Activated naive CD8-positive, alpha-beta T cell treated with anti-CD3 and anti-CD28 coated beads for 36 hours (primary cell): ENCODE measurements at regions not wholly inside any gene's neighbourhood (a gene's known extent, or its start where the extent isn't known, plus 50 kb on each side); places are given as distances from the start of the nearest gene placed in this dataset.
A peak's percentile ranks its signal among the peaks of the same experiment; 100 is the strongest.
"Not testable (repeated sequence)": the region's sequence is repeated elsewhere in the genome, so short reads cannot be mapped to it uniquely, and the experiment has no call there.

Experiments used
- DNase-seq: peaks from one replicate; pipeline ENCODE4 v3.0.0; 2021
- H3K27ac Mint-ChIP-seq: one replicate; pipeline ENCODE4 v1.8.0; 2022; ENCODE audit warnings: mild to moderate bottlenecking, moderate library complexity, mixed read lengths
- H3K27me3 Mint-ChIP-seq: one replicate; pipeline ENCODE4 v1.8.0; 2022; ENCODE audit warnings: mild to moderate bottlenecking, mixed read lengths
- H3K36me3 Mint-ChIP-seq: one replicate; pipeline ENCODE4 v1.8.0; 2021; ENCODE audit warnings: mild to moderate bottlenecking, mixed read lengths
- H3K4me1 Mint-ChIP-seq: one replicate; pipeline ENCODE4 v1.8.0; 2021; ENCODE audit warnings: mixed read lengths
- H3K4me3 Mint-ChIP-seq: one replicate; pipeline ENCODE4 v1.8.0; 2022; ENCODE audit warnings: mild to moderate bottlenecking, moderate library complexity, mixed read lengths
- H3K9me3 Mint-ChIP-seq: one replicate; pipeline ENCODE4 v1.8.0; 2022; ENCODE audit warnings: mixed read lengths

DNA sequence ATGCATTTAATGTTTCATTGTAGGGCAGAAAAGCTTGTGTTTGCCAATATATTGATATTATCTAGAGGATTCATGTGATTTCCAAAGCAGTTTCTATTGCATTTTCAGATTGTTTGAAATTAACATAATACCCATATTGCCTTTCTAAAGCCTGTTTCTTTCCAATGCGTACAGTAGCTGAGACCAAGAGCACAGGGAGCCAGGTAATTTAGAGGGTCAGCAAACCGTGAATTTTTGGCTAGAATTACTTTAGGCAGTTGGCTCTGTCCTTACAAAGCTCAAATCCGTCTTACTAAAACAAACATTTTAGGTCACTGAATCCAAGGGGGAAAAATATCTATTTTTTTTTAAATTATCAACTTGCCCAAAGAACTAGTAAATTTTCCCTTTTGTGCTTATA lies 604.9 kb upstream of the ADARB2 start:
- peaks cover 11% of the 10 kb centered on the region for H3K27me3 Mint-ChIP-seq
- no peaks in the 10 kb centered on the region for H3K4me1 Mint-ChIP-seq
- H3K9me3 Mint-ChIP-seq: no peaks in the 10 kb centered on the region
- no peak overlapping the region for H3K27ac Mint-ChIP-seq
- H3K4me3 Mint-ChIP-seq: no peak overlapping the region
- no peak for DNase-seq
- H3K36me3 Mint-ChIP-seq: no peaks in the 10 kb centered on the region

DNA sequence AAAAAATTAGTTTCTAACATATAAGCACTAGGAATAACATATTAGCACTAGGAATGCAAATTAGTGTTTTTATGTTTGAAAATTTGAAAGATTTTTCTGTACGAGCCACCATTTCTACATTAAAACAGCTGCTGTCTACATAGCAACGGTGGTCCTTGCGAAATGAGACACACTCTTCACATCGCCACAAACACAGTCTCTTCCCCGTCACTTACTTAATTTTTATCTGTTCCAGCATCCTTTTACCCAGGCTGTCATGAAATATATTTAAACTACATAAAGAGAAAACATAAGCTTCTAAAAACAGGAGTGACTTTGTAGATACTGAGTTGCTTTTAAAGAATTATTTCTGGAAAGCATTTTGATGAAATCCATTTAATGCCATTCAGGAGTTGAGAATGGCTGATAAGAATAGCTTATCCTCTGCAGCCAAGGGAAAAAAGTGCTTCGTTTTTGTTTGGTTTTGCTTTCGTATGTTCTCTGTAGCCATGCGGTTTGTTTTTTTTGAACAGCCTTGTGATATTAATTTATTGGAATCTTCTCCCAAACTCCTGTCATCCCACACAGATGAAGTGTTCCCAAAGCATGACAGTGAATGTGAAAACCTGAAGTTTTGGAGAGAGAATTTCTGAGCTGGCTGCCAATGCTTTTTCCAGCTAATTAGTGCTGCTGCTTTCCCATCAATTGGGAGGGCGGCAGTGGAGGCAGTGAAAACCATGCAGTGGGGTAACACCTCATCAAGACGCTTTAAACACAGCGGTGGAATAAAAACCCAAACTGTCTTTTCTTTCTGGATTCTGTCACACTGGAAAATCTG lies 603.7 kb upstream of the ADARB2 start:
- H3K4me1 Mint-ChIP-seq: no peaks in the 10 kb centered on the region
- no peaks in the 10 kb centered on the region for H3K36me3 Mint-ChIP-seq
- no peak overlapping the region for H3K4me3 Mint-ChIP-seq
- no peaks in the 10 kb centered on the region for H3K9me3 Mint-ChIP-seq
- no peak for DNase-seq
- no peak overlapping the region for H3K27ac Mint-ChIP-seq
- H3K27me3 Mint-ChIP-seq: peaks cover 11% of the 10 kb centered on the region

DNA sequence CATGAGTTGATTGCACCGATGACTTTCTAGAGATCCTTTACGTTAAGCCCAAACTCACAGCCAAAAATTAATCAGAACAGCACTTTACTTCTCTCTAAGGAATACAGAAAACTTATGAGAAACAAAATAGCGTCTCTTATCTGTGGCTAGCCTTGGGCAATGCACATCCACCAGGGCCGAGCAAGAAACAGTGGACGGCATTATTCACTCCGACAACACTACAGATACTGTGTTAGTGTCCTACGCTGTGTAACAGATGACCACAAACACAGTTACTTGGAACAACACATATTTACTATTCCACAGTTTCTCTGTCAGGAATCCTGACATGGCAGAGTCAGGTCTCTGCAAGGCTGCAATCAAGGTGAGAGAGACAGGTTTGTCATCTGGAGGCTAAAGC lies 598.3 kb upstream of the ADARB2 start:
- Mint-ChIP-seq H3K27ac (no peak overlapping the region), H3K4me3 (no peak overlapping the region), H3K4me1 (no peaks in the 10 kb centered on the region), H3K36me3 (no peaks in the 10 kb centered on the region), H3K27me3 (no peaks in the 10 kb centered on the region), H3K9me3 (peaks cover 3% of the 10 kb centered on the region)
- DNase-seq: no peak

DNA sequence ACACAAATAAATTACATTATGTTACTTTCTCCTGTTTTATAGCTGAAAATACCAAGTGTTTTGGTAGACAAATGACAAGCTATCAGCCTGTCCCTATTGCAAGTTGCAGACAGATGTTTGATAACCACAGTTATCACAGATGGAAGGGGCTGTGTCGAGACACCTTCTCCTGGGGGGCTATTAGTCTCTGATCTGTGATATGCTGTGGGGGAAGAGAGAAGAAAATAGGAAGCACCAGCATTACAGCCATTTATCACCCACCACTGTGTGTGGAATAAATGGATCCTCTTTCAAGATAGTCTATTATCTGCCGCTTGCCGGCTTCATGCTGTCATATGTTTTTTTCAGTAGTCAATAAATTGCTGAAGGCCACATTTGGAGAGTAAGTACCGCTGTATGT lies 597.2 kb upstream of the ADARB2 start:
- Mint-ChIP-seq H3K36me3 (no peaks in the 10 kb centered on the region), H3K4me1 (no peaks in the 10 kb centered on the region), H3K4me3 (no peak overlapping the region), H3K27me3 (no peaks in the 10 kb centered on the region), H3K27ac (no peak overlapping the region), H3K9me3 (peaks cover 3% of the 10 kb centered on the region)
- no peak for DNase-seq

DNA sequence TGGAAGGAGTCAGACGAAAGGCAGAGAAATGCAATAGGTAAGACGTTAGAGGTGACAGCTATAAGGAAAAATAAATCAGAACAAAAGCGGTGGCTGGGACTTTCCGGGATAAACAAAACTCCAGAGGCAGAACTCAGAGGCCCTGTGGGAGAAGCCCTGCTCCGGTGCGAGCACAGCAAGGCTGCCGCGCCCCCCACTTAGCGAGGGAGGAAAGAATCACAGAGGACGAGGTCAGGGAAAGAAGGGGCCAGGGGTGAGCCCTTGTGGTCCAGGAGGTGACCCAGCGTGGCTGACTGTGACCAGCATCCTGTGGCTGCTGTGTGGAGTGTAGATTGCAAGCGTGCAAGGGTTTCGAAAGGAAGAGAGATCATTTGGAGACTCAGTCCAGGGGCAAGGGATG lies 591.8 kb upstream of the ADARB2 start:
- Mint-ChIP-seq H3K4me3 (no peak overlapping the region), H3K27ac (no peak overlapping the region), H3K36me3 (no peaks in the 10 kb centered on the region), H3K4me1 (no peaks in the 10 kb centered on the region), H3K9me3 (peaks cover 3% of the 10 kb centered on the region), H3K27me3 (no peaks in the 10 kb centered on the region)
- no peak for DNase-seq

DNA sequence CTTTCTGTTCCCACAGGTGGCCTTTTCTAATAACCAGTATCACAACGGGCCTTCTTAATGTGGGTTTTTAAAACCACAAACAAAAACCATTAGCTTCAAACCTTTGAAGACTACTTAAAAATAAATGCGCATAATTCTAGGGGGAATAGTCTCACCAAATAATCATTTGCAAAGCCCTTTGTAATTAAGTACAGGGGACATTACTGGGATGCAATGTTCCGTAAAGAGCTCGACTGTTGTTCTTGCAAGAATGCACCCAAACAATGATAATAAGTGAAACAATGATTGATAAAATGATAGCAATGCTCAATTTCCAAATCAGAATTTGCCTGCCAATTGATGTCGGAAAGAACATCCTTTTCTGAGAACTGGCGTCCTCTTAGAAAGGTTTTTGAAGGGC lies 589.1 kb upstream of the ADARB2 start:
- Mint-ChIP-seq H3K4me1 (no peaks in the 10 kb centered on the region), H3K27ac (no peak overlapping the region), H3K9me3 (peaks cover 3% of the 10 kb centered on the region), H3K4me3 (no peak overlapping the region), H3K27me3 (no peaks in the 10 kb centered on the region), H3K36me3 (no peaks in the 10 kb centered on the region)
- DNase-seq: no peak

DNA sequence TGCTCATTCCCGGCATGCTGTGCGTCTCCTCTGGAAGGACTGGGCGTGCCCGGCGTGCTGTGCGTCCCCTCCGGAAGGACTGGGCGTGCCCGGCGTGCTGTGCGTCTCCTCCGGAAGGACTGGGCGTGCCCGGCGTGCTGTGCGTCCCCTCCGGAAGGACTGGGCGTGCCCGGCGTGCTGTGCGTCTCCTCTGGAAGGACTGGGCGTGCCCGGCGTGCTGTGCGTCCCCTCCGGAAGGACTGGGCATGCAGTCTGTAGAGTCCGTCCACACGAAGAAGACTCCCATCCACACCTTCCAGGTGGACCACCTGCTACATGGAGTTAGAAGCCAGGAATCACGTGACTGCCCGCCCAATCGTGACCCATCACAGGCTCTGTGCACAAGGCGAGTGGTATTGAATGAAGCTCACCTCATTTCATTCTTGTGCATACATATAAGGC lies 577.7 kb upstream of the ADARB2 start:
- H3K4me3 Mint-ChIP-seq, H3K4me1 Mint-ChIP-seq, DNase-seq, H3K27me3 Mint-ChIP-seq, H3K36me3 Mint-ChIP-seq, H3K27ac Mint-ChIP-seq, H3K9me3 Mint-ChIP-seq: not testable (repeated sequence)

DNA sequence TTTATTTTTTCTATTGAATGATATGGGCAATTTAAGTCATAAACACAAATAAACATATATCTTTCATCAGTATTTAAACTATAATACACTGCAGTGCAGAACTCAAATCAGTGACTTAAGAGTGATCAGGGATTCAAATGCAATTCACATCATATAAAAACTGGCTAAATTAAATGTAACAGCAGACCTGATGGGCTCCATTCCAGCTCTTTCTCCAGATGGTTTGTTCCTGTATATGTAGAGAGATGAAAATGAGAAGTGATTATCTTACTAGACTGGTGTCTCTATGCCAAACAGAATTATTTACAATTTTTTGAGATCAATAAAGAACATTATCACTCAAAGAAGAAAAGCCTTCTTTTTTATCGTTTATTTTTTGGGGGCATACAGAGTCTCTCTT lies 568.8 kb upstream of the ADARB2 start:
- H3K9me3 Mint-ChIP-seq: no peaks in the 10 kb centered on the region
- no peak overlapping the region for H3K27ac Mint-ChIP-seq
- no peaks in the 10 kb centered on the region for H3K4me1 Mint-ChIP-seq
- no peaks in the 10 kb centered on the region for H3K36me3 Mint-ChIP-seq
- peaks cover 7% of the 10 kb centered on the region for H3K27me3 Mint-ChIP-seq
- H3K4me3 Mint-ChIP-seq: no peak overlapping the region
- DNase-seq: no peak

DNA sequence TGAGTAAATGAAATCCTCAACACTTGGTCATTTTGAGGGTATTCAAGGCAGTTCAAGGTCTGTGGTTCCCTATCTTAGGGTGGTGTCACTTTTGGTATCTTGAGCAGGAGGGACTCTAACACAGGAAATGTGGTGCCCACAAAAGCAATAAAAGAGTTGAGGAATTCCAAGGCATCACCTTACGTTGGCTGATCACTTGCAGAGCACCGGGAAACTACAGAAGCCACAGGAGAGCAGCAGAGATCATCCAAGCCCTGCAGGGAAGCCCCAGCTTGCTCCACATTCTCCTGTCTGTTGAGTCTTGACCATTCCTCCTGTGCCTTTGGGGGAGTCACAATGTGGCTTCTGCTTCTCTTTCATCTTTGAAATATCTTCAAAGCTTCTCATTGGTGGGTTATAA lies 565.8 kb upstream of the ADARB2 start:
- no peaks in the 10 kb centered on the region for H3K4me1 Mint-ChIP-seq
- H3K4me3 Mint-ChIP-seq: no peak overlapping the region
- no peak for DNase-seq
- no peak overlapping the region for H3K27ac Mint-ChIP-seq
- H3K9me3 Mint-ChIP-seq: no peaks in the 10 kb centered on the region
- no peaks in the 10 kb centered on the region for H3K36me3 Mint-ChIP-seq
- no peaks in the 10 kb centered on the region for H3K27me3 Mint-ChIP-seq

DNA sequence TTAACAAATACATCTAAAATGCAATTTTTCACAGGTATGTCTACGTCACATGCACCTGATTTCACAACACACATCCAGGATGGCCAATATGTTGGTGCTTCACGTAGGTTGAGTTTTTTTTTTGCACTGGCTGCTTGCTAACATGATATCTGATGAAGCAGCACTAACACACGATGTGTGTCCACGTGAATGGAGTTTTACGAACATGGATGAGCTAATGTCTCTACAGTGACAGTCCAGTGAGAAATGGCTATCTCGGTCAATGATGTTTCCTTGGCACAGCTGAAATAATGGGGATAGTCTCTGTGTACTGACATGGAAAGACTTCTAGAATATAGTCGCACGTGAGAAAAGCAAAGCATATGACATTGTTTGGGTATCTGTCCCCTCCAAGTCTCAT lies 563.9 kb upstream of the ADARB2 start:
- no peaks in the 10 kb centered on the region for H3K9me3 Mint-ChIP-seq
- no peaks in the 10 kb centered on the region for H3K4me1 Mint-ChIP-seq
- H3K4me3 Mint-ChIP-seq: no peak overlapping the region
- DNase-seq: no peak
- no peaks in the 10 kb centered on the region for H3K36me3 Mint-ChIP-seq
- H3K27me3 Mint-ChIP-seq: no peaks in the 10 kb centered on the region
- no peak overlapping the region for H3K27ac Mint-ChIP-seq

DNA sequence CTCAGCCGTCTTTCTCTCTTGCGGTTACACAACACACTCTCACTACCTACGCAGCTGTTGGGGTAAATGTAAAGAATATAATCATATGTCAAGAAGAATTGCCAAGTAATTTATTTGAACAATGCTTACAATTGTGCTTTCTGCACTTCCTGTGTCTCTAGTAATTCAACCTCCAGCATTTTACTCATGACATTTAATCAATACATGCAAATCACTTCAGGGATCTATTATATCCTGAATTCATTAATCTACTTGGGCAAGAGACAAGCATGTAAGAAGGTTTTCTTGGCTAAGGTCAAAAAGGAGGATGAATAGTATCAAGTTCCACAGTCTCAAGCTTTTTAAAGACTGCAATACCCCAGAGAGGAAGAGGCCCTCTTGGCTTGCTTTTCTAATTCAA lies 562.9 kb upstream of the ADARB2 start:
- Mint-ChIP-seq H3K36me3 (no peaks in the 10 kb centered on the region), H3K27ac (no peak overlapping the region), H3K4me3 (no peak overlapping the region), H3K27me3 (no peaks in the 10 kb centered on the region), H3K9me3 (no peaks in the 10 kb centered on the region), H3K4me1 (no peaks in the 10 kb centered on the region)
- DNase-seq: no peak

DNA sequence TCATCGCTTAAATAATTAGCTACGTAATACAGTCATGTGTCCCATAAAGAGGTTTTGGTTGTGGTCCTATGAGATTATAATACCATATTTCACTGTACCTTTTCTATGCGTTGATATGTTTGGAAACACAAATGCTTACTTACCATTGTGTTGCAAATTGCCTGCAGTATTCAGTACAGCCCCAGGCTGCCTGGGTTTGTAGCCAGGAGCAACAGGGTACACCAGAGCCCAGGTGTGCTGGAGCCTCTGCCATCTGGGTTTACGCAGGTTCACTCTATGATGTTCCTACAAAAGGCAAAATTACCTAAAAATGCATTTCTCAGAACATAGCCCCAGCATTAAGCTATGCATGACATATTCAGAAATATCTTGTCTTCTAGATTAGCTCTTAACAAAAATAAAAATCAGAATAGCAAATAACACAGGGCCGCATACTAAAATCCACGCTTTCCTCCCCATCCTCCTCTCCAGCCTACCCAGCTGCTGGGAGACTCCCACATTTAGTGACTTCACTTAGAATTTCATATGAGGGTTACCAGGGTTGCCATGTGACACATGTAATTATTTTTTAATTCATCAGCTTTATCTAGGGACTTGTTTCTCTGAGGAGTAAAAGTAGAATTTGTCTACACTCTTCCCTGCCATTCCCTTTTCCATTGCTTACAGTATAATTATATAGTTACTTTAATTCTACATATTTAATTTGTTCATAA lies 559.0 kb upstream of the ADARB2 start:
- Mint-ChIP-seq H3K27ac (no peak overlapping the region), H3K36me3 (no peaks in the 10 kb centered on the region), H3K27me3 (no peaks in the 10 kb centered on the region), H3K4me3 (no peak overlapping the region), H3K9me3 (no peaks in the 10 kb centered on the region), H3K4me1 (no peaks in the 10 kb centered on the region)
- DNase-seq: no peak

DNA sequence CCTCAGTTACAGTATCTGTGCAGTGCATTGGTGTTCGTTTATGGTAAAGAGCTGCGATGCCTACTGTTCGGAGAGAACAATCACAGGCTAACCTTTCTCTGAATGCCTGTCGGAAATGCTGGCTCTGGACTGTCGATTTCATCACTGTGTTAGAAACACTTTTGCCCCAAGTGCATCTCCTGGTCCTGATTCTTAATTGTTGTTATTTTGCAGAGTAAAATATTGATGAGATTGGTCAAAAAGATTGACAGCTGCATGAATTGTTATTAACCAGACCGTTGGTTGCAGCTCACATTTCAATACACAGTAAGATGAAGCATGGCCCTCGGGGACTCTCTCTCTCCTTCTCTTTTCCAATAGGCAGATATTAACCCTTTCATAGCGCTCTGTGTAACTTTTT lies 557.4 kb upstream of the ADARB2 start:
- H3K4me1 Mint-ChIP-seq: no peaks in the 10 kb centered on the region
- no peaks in the 10 kb centered on the region for H3K27me3 Mint-ChIP-seq
- peak overlapping the region; percentile 14 for H3K27ac Mint-ChIP-seq
- no peaks in the 10 kb centered on the region for H3K36me3 Mint-ChIP-seq
- no peaks in the 10 kb centered on the region for H3K9me3 Mint-ChIP-seq
- DNase-seq: no peak
- H3K4me3 Mint-ChIP-seq: no peak overlapping the region

DNA sequence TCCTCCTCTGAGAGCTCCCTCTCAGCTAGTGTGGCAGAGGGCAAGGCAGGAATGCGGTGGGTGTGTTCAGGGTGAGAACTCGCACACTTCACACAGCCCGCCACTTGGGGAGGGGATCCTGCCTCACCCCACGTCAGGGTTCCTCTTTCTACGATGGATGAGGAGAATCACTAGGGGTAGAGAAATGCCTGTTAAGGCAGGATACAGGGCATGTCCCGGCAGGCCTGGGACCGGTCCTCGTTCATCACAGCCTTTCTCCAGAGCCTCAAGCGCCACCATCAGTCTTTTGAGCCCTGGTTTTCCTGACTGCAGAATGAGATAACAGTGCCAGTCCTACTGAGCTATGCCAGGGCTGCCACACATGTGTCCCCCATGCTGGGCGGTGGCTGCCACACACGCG lies 546.7 kb upstream of the ADARB2 start:
- Mint-ChIP-seq H3K9me3 (no peaks in the 10 kb centered on the region), H3K27ac (no peak overlapping the region), H3K4me3 (no peak overlapping the region), H3K27me3 (no peaks in the 10 kb centered on the region), H3K4me1 (no peaks in the 10 kb centered on the region), H3K36me3 (no peaks in the 10 kb centered on the region)
- DNase-seq: no peak

DNA sequence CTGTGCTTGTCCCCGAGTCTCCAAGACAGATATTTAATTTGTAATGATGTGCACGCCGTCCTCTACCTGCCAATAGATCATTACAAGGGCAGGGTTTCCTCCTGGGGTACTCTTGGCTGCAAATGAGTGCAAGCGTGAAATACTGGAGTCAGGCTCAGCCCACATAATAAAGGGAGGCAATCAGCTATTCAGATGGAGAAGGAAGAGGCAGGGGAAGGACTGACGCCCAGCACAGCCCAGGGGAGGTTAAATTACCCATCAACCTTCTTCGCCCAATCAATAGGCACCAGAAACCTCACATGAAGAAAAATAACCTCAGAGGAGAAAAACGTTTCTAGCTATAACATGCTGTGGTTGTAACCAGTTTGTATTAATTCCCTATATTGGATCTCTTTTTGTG lies 544.9 kb upstream of the ADARB2 start:
- Mint-ChIP-seq H3K9me3 (no peaks in the 10 kb centered on the region), H3K4me1 (no peaks in the 10 kb centered on the region), H3K4me3 (no peak overlapping the region), H3K36me3 (no peaks in the 10 kb centered on the region), H3K27me3 (peaks cover 2% of the 10 kb centered on the region), H3K27ac (no peak overlapping the region)
- DNase-seq: no peak

DNA sequence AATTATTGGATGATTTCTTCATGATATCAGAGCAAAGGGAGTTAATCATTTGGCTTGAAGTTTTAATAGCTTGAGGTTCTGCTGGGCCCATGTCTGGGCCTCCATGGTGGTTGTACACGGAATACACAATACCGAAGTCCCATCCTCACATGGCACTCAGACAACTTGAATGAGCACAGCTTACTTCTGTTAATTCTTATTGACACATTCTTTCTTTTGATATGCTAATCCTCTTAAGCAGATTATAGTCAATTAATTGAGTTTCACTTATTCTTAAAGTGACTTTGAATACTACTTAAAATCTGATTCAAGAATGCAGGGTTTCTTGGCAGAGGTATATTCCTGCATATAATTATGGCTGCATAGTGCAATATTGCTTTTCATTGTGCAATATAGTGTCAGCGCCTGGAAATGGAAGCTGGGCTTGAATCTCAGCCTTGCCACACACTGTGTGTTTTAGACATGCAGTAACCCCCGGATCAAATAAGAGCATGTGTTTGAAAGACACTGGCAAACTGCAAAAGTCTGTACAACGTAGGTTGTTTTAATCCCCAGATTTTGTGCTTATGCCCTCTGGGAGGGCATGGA lies 543.5 kb upstream of the ADARB2 start:
- Mint-ChIP-seq H3K27ac (no peak overlapping the region), H3K36me3 (no peaks in the 10 kb centered on the region), H3K4me1 (no peaks in the 10 kb centered on the region), H3K4me3 (no peak overlapping the region), H3K27me3 (peaks cover 7% of the 10 kb centered on the region), H3K9me3 (no peaks in the 10 kb centered on the region)
- no peak for DNase-seq
